ENCODE measurements at regions not wholly inside any gene's neighbourhood (a gene's known extent, or its start where the extent isn't known, plus 50 kb on each side); places are given as distances from the start of the nearest gene placed in this dataset.

GRCh38 chr5:107247427-107247826, 423.3 kb downstream of the EFNA5 start:
- Histone ChIP-seq H3K9me3 (ENCODE audit: insufficient read depth, low read length) (no peaks in the 10 kb centered on the region), H2AFZ (ENCODE audit: low read depth, low read length) (no peak overlapping the region), H3K27ac (ENCODE audit: low read length) (no peak overlapping the region), H3K4me3 (ENCODE audit: low read length) (no peak overlapping the region), H3K79me2 (ENCODE audit: low read length) (no peaks in the 10 kb centered on the region), H3K27me3 (ENCODE audit: low read depth, low read length) (peaks cover 3% of the 10 kb centered on the region; the same call in 1 of the 2 replicates), H3K4me2 (ENCODE audit: low read length) (no peak overlapping the region), H3K4me1 (ENCODE audit: low read length) (no peaks in the 10 kb centered on the region), H4K20me1 (ENCODE audit: insufficient read depth, low read length) (no peaks in the 10 kb centered on the region), H3K9ac (ENCODE audit: low read length) (no peak overlapping the region), H3K36me3 (replicated peaks; ENCODE audit: low read depth, low read length) (no peaks in the 10 kb centered on the region)
- no peak for TF ChIP-seq EZH2phosphoT487 (IDR thresholded peaks at IDR 0.05; ENCODE audit: low read depth)

GRCh38 chr5:107243220-107243579, 427.5 kb downstream of the EFNA5 start:
- Histone ChIP-seq H2AFZ (ENCODE audit: low read depth, low read length) (no peak overlapping the region), H3K79me2 (ENCODE audit: low read length) (no peaks in the 10 kb centered on the region), H4K20me1 (ENCODE audit: insufficient read depth, low read length) (no peaks in the 10 kb centered on the region), H3K36me3 (replicated peaks; ENCODE audit: low read depth, low read length) (no peaks in the 10 kb centered on the region), H3K4me1 (ENCODE audit: low read length) (no peaks in the 10 kb centered on the region), H3K4me3 (ENCODE audit: low read length) (no peak overlapping the region), H3K9me3 (ENCODE audit: insufficient read depth, low read length) (no peaks in the 10 kb centered on the region), H3K27ac (ENCODE audit: low read length) (no peak overlapping the region), H3K4me2 (ENCODE audit: low read length) (no peak overlapping the region), H3K27me3 (ENCODE audit: low read depth, low read length) (no peaks in the 10 kb centered on the region), H3K9ac (ENCODE audit: low read length) (no peak overlapping the region)
- TF ChIP-seq CTCF (IDR thresholded peaks at IDR 0.05; ENCODE audit: low read depth, low read length), result no peak
- TF ChIP-seq EZH2phosphoT487 (IDR thresholded peaks at IDR 0.05; ENCODE audit: low read depth), result no peak

GRCh38 chr5:107242411-107243219, 428.1 kb downstream of the EFNA5 start:
- Histone ChIP-seq H3K4me3 (ENCODE audit: low read length) (no peak overlapping the region), H3K36me3 (replicated peaks; ENCODE audit: low read depth, low read length) (no peaks in the 10 kb centered on the region)
- TF ChIP-seq EZH2phosphoT487 (IDR thresholded peaks at IDR 0.05; ENCODE audit: low read depth) (no peak), CTCF (IDR thresholded peaks at IDR 0.05; ENCODE audit: low read depth, low read length) (no peak)

GRCh38 chr5:107241841-107242240, 428.9 kb downstream of the EFNA5 start:
- H4K20me1 ChIP-seq (ENCODE audit: insufficient read depth, low read length), result no peaks in the 10 kb centered on the region
- no peak overlapping the region for H3K9ac ChIP-seq (ENCODE audit: low read length)
- H3K27ac ChIP-seq (ENCODE audit: low read length), result no peak overlapping the region
- H3K4me2 ChIP-seq (ENCODE audit: low read length), result no peak overlapping the region
- H3K27me3 ChIP-seq (ENCODE audit: low read depth, low read length), result no peaks in the 10 kb centered on the region
- no peaks in the 10 kb centered on the region for H3K79me2 ChIP-seq (ENCODE audit: low read length)
- no peak overlapping the region for H2AFZ ChIP-seq (ENCODE audit: low read depth, low read length)
- H3K9me3 ChIP-seq (ENCODE audit: insufficient read depth, low read length), result no peaks in the 10 kb centered on the region
- no peaks in the 10 kb centered on the region for H3K36me3 ChIP-seq (replicated peaks; ENCODE audit: low read depth, low read length)
- no peak for TF ChIP-seq EZH2phosphoT487 (IDR thresholded peaks at IDR 0.05; ENCODE audit: low read depth)
- no peak for TF ChIP-seq CTCF (IDR thresholded peaks at IDR 0.05; ENCODE audit: low read depth, low read length)
- H3K4me1 ChIP-seq (ENCODE audit: low read length), result no peaks in the 10 kb centered on the region
- no peak overlapping the region for H3K4me3 ChIP-seq (ENCODE audit: low read length)

More at GRCh38 chr5:107242411-107243219, 428.1 kb downstream of the EFNA5 start:
- Histone ChIP-seq H3K9ac (ENCODE audit: low read length) (no peak overlapping the region), H4K20me1 (ENCODE audit: insufficient read depth, low read length) (no peaks in the 10 kb centered on the region), H3K4me2 (ENCODE audit: low read length) (no peak overlapping the region), H3K27me3 (ENCODE audit: low read depth, low read length) (no peaks in the 10 kb centered on the region), H3K79me2 (ENCODE audit: low read length) (no peaks in the 10 kb centered on the region), H3K9me3 (ENCODE audit: insufficient read depth, low read length) (no peaks in the 10 kb centered on the region), H3K4me1 (ENCODE audit: low read length) (no peaks in the 10 kb centered on the region), H3K27ac (ENCODE audit: low read length) (no peak overlapping the region), H2AFZ (ENCODE audit: low read depth, low read length) (no peak overlapping the region)
